Ishikawa (cell line): ENCODE measurements at regions not wholly inside any gene's neighbourhood (a gene's known extent, or its start where the extent isn't known, plus 50 kb on each side); places are given as distances from the start of the nearest gene placed in this dataset.

Experiments used
- CEBPB ChIP-seq: IDR thresholded peaks from 2 replicates; pipeline ENCODE4 v1.6.1; 2012
- CREB1 ChIP-seq: IDR thresholded peaks from 2 replicates; pipeline ENCODE4 v1.6.1; 2012; ENCODE audit warnings: low read depth
- EGR1 ChIP-seq: IDR thresholded peaks from 2 replicates; pipeline ENCODE4 v1.6.1; 2012
- EP300 ChIP-seq: IDR thresholded peaks from 2 replicates; pipeline ENCODE4 v1.6.1; 2012; ENCODE audit warnings: borderline replicate concordance
- FOXM1 ChIP-seq: IDR thresholded peaks from 2 replicates; pipeline ENCODE4 v1.6.1; 2012; ENCODE audit warnings: low read depth, borderline replicate concordance
- NFIC ChIP-seq: IDR thresholded peaks from 2 replicates; pipeline ENCODE4 v1.6.1; 2012
- RAD21 ChIP-seq: IDR thresholded peaks from 2 replicates; pipeline ENCODE4 v1.6.1; 2012; ENCODE audit warnings: low read depth
- TAF1 ChIP-seq: IDR thresholded peaks from 2 replicates; pipeline ENCODE4 v1.6.1; 2012; ENCODE audit warnings: low read depth, mild to moderate bottlenecking
- TCF12 ChIP-seq: IDR thresholded peaks from 2 replicates; pipeline ENCODE4 v1.6.1; 2012; ENCODE audit warnings: low read depth
- TEAD4 ChIP-seq: IDR thresholded peaks from 2 replicates; pipeline ENCODE4 v1.6.1; 2012
- YY1 ChIP-seq: IDR thresholded peaks from 2 replicates; pipeline ENCODE4 v1.6.1; 2012; ENCODE audit warnings: low read depth
- ZBTB7A ChIP-seq: IDR thresholded peaks from 2 replicates; pipeline ENCODE4 v1.6.1; 2012; ENCODE audit warnings: low read depth
- TF ChIP-seq, protein P1 (sequence below): IDR thresholded peaks from 2 replicates; pipeline ENCODE4 v1.6.1; 2012; ENCODE audit warnings: low read depth, mild to moderate bottlenecking
- TF ChIP-seq, protein P2 (sequence below): IDR thresholded peaks from 2 replicates; pipeline ENCODE4 v1.6.1; 2012
- TF ChIP-seq, protein P3 (sequence below): IDR thresholded peaks from 2 replicates; pipeline ENCODE4 v1.6.1; 2012

DNA sequence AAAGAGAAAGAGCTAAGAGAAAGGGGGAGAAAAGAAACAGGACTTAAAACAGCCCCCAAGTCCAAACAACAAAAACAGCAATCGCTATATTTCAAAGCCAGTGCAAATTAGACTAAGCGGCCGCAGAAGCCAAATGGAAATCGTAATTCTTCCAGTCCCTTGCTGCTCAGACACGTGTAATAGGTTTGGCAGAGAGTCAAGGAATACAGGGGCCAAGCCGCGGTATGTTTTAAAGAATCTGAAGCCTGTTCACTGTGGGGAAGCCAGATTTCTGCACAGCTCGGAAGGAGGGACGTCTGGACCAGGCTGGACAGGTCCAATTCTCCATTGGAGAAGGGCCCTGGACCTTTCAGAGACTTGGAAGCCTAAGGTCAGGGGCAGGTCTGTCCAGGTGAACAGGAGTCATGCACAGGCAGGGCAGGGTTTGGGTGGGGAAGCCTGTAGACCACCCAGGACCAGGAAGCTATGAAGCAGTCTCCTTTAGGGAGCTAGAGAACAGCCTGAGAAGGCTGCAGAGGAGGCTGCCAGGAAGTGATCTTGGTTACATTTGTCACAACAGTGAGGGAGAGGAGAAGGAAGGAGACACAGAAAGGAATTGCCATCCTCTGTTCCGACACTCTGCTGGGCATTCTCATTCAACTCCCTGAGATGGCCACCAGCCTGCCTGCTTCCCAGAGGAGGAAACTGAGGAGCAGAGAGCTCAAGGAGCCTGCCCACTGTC is 265.5 kb upstream of the ISX start:
- TF ChIP-seq YY1: no peak
- TF ChIP-seq EGR1: no peak
- TF ChIP-seq TEAD4: no peak
- TF ChIP-seq RAD21: no peak
- TF ChIP-seq, protein P1, sequence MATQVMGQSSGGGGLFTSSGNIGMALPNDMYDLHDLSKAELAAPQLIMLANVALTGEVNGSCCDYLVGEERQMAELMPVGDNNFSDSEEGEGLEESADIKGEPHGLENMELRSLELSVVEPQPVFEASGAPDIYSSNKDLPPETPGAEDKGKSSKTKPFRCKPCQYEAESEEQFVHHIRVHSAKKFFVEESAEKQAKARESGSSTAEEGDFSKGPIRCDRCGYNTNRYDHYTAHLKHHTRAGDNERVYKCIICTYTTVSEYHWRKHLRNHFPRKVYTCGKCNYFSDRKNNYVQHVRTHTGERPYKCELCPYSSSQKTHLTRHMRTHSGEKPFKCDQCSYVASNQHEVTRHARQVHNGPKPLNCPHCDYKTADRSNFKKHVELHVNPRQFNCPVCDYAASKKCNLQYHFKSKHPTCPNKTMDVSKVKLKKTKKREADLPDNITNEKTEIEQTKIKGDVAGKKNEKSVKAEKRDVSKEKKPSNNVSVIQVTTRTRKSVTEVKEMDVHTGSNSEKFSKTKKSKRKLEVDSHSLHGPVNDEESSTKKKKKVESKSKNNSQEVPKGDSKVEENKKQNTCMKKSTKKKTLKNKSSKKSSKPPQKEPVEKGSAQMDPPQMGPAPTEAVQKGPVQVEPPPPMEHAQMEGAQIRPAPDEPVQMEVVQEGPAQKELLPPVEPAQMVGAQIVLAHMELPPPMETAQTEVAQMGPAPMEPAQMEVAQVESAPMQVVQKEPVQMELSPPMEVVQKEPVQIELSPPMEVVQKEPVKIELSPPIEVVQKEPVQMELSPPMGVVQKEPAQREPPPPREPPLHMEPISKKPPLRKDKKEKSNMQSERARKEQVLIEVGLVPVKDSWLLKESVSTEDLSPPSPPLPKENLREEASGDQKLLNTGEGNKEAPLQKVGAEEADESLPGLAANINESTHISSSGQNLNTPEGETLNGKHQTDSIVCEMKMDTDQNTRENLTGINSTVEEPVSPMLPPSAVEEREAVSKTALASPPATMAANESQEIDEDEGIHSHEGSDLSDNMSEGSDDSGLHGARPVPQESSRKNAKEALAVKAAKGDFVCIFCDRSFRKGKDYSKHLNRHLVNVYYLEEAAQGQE: no peak
- no peak for TF ChIP-seq TCF12
- TF ChIP-seq FOXM1: no peak
- no peak for TF ChIP-seq CEBPB
- no peak for TF ChIP-seq CREB1

DNA sequence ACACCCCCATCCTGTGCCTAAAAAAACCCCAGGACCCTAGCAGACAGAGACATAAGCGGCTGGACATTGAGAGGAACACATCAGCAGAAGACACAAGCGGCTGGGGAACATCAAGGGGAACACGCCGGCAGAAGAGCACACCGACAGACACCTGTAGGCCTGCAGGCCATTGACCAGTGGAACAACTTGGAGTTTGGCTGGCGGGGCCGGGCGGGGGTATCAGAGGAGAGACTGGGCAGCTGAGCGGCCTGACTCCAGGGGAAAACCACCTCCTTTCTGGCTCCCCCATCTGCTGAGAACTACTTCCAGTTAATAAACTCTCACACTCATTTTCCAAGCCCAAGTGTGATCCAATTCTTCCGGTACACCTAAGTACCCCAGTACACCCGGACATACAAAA is 264.7 kb upstream of the ISX start:
- TF ChIP-seq RAD21: no peak
- TF ChIP-seq TEAD4: no peak
- TF ChIP-seq EP300: no peak
- no peak for TF ChIP-seq ZBTB7A
- TF ChIP-seq, protein P2, sequence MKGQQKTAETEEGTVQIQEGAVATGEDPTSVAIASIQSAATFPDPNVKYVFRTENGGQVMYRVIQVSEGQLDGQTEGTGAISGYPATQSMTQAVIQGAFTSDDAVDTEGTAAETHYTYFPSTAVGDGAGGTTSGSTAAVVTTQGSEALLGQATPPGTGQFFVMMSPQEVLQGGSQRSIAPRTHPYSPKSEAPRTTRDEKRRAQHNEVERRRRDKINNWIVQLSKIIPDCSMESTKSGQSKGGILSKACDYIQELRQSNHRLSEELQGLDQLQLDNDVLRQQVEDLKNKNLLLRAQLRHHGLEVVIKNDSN: no peak
- no peak for TF ChIP-seq EGR1
- TF ChIP-seq CREB1: no peak
- TF ChIP-seq, protein P1: no peak
- TF ChIP-seq FOXM1: no peak
- TF ChIP-seq, protein P3, sequence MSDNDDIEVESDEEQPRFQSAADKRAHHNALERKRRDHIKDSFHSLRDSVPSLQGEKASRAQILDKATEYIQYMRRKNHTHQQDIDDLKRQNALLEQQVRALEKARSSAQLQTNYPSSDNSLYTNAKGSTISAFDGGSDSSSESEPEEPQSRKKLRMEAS: no peak
- TF ChIP-seq TCF12: no peak
- no peak for TF ChIP-seq NFIC
- no peak for TF ChIP-seq CEBPB
- no peak for TF ChIP-seq YY1
- TF ChIP-seq TAF1: no peak

DNA sequence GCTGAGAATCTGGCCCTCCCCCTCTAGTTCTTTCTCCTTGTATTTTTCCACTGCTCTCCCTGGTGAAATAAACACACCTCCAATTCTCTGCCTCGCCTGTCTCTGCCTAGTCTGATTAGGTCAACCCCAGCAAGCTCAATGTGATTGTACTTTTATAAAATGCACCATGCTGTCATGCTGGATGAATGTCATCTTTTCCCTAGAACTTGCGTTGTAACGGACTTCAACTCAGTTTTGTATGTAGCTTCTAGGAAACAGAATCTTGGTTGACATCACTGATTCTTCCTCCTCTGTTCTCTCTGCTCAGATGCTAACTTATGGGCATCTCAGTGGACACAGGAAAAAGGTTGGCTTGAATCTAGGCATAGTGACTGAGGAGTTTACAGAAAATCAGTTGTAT is 261.9 kb upstream of the ISX start:
- TF ChIP-seq, protein P2: no peak
- TF ChIP-seq YY1: no peak
- no peak for TF ChIP-seq CEBPB
- no peak for TF ChIP-seq RAD21
- no peak for TF ChIP-seq EGR1
- TF ChIP-seq TAF1: no peak

DNA sequence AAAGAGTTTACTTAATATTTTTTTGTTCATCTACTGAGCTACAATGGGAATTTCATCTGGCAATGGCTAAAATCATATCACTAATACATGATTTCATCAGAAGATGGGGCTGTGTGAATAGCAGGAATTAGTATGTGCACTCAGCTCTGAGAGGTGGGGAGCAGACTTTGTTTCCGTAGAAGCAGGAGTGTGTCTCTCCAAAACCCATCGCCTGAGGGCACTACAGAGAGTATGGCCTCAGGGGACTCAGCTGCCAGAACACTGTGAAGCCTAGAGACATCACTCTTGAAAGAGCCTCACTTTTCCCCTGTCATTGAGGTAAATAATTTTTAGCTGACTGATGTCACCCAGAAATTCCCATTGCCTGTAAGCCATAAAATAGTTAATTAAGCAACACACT is 261.4 kb upstream of the ISX start:
- TF ChIP-seq TCF12: no peak
- TF ChIP-seq CEBPB: no peak

DNA sequence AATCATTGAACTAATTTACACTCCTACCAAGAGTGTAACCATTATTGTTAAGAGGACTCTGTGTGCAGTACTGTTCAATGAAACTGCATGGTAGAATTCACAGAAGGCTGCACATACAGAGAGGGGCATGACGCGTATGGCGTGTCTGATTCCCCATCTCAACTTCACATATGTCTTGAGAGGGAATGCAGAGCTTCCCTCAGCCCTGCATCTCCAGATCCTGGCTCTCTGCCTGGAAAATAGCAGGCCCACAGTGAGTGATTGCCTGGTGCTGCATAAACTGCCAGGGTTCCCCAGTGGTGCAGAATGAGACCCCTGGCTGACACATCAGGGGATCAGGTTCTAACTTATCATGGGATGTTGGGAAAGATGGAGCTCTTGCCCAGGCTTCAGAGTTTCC is 260.2 kb upstream of the ISX start:
- TF ChIP-seq, protein P1: no peak

DNA sequence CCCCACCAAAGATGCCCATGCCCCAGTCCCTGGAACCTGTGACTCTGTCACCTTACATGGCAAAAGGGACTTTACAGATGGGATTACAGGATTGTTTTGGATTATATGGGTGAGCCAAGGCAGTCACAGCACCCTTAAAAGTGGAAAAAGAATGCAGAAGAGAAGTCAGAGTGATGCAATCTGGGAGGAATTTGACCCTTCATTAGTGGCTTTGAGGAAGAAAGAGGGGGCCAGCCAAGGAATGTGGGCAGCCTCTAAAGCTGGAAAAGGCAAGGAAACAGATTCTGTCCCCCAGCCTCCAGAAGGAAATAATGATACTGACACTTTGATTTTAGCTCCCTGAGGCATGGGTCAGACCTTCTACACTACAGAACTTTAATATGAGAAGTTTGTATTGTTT is 257.3 kb upstream of the ISX start:
- no peak for TF ChIP-seq FOXM1
- TF ChIP-seq, protein P3: no peak
- TF ChIP-seq NFIC: no peak
- TF ChIP-seq EGR1: no peak
- no peak for TF ChIP-seq TAF1
- TF ChIP-seq CEBPB: no peak
- TF ChIP-seq EP300: no peak
- TF ChIP-seq, protein P1: no peak
- TF ChIP-seq, protein P2: no peak
- TF ChIP-seq TEAD4: no peak
